HUES48 (cell line): ENCODE measurements at regions not wholly inside any gene's neighbourhood (a gene's known extent, or its start where the extent isn't known, plus 50 kb on each side); places are given as distances from the start of the nearest gene placed in this dataset.

Source experiments
- H3K27ac ChIP-seq: one replicate; pipeline ENCODE4 v1.7.0; 2013; ENCODE audit warnings: low read depth, low read length, inconsistent platforms
- H3K27me3 ChIP-seq: 2 replicates; pipeline ENCODE4 v1.6.1; 2013; ENCODE audit warnings: mild to moderate bottlenecking, low read length; ENCODE audit not compliant: control insufficient read depth, insufficient read depth
- H3K36me3 ChIP-seq: 2 replicates; pipeline ENCODE4 v1.6.1; 2013; ENCODE audit warnings: low read length; ENCODE audit not compliant: control insufficient read depth, insufficient read depth
- H3K4me1 ChIP-seq: 2 replicates; pipeline ENCODE4 v1.6.1; 2013; ENCODE audit warnings: mild to moderate bottlenecking, low read length; ENCODE audit not compliant: control insufficient read depth, insufficient read depth
- H3K4me3 ChIP-seq: 2 replicates; pipeline ENCODE4 v1.5.1; 2013; ENCODE audit warnings: mild to moderate bottlenecking, low read depth, low read length
- H3K9ac ChIP-seq: 2 replicates; pipeline ENCODE4 v1.6.1; 2013; ENCODE audit warnings: mild to moderate bottlenecking, low read depth, low read length, moderate library complexity
- H3K9me3 ChIP-seq: 2 replicates; pipeline ENCODE4 v1.6.1; 2013; ENCODE audit warnings: low read length; ENCODE audit not compliant: control insufficient read depth, insufficient read depth

DNA sequence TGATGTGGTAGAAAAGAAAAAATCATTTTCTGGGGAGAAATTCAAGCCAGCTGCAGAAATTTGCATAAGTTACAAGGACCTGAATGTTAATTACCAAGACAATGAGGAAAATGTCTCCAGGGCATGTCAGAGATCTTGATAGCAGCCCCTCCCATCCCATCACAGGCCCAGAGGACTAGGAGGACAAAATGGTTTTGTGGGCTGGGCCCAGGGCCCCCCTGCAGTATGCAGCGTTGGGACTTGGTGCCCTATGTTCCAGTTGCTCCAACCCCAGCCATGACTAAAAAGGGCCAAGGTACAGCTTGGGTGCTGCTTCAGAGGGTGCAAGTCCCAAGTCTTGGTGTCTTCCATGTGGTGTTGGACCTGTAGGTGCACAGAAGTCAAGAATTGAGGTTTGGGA, 76.6 kb upstream of the SOX1 start:
- Histone ChIP-seq H3K9ac (no peak overlapping the region), H3K27ac (no peak overlapping the region), H3K4me3 (no peak overlapping the region), H3K9me3 (peaks cover 38% of the 10 kb centered on the region), H3K27me3 (peaks cover 5% of the 10 kb centered on the region; the same call in 1 of the 2 replicates), H3K4me1 (no peaks in the 10 kb centered on the region), H3K36me3 (no peaks in the 10 kb centered on the region)

GRCh38 chr13:111992911-111993310, 74.0 kb upstream of the SOX1 start:
- Histone ChIP-seq H3K4me1 (no peaks in the 10 kb centered on the region), H3K9me3 (peaks cover 42% of the 10 kb centered on the region), H3K27me3 (peaks cover 22% of the 10 kb centered on the region), H3K4me3 (no peak overlapping the region), H3K9ac (no peak overlapping the region), H3K36me3 (no peaks in the 10 kb centered on the region), H3K27ac (no peak overlapping the region)

GRCh38 chr13:111993691-111994090, 73.3 kb upstream of the SOX1 start:
- Histone ChIP-seq H3K36me3 (no peaks in the 10 kb centered on the region), H3K4me1 (no peaks in the 10 kb centered on the region), H3K27me3 (peaks cover 30% of the 10 kb centered on the region), H3K4me3 (no peak overlapping the region), H3K27ac (no peak overlapping the region), H3K9me3 (peaks cover 42% of the 10 kb centered on the region), H3K9ac (no peak overlapping the region)

DNA sequence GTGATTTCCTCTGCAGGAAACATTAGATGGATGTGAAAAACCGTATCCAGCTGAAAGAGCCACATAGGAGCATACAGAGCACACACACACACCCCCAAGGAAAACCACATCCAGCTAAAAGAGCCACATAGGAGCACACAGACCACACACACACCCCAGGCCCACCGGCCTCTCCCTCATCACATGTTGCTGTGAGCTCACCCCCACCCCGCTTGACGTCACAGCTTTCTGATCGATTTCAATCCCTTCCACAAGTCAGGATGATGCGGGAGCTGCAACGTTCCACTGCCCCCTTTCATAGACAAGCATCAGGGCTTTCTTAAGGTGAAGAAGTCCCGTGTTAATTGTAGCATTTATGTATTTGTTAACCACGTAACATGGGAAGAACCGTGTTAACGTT, 72.4 kb upstream of the SOX1 start:
- no peak overlapping the region for H3K9ac ChIP-seq
- no peak overlapping the region for H3K27ac ChIP-seq
- no peak overlapping the region for H3K4me3 ChIP-seq
- H3K4me1 ChIP-seq: no peaks in the 10 kb centered on the region
- no peaks in the 10 kb centered on the region for H3K36me3 ChIP-seq
- peaks cover 40% of the 10 kb centered on the region for H3K9me3 ChIP-seq
- peaks cover 39% of the 10 kb centered on the region for H3K27me3 ChIP-seq

- Histone ChIP-seq H3K36me3 (no peaks in the 10 kb centered on the region), H3K4me3 (no peak overlapping the region), H3K27me3 (peaks cover 73% of the 10 kb centered on the region), H3K27ac (no peak overlapping the region), H3K4me1 (no peaks in the 10 kb centered on the region), H3K9ac (no peak overlapping the region), H3K9me3 (0 out of 2 replicates have a peak, but pooled peaks cover 8% of the 10 kb centered on the region)
Observed at GRCh38 chr13:111999352-111999751, 67.6 kb upstream of the SOX1 start.

DNA sequence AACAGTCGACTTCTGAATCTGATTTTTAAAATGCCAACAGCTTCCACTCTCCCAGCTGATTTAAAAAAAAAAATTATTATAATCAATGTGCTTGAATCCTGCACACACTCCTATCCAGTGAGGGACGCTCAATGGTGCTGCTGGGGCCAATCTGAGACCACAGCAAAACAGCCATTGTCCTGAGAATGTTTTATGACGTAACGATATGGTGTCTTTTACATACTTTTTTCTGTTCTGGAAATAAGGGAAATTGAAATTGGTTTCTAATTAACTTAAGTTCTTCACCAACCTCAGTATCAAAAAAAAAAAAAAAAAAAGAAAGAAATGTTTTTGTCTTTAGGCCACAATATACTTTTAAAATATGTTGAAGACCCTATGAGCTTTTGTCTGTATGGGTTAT, 66.1 kb upstream of the SOX1 start:
- Histone ChIP-seq H3K36me3 (no peaks in the 10 kb centered on the region), H3K9me3 (peaks cover 1% of the 10 kb centered on the region; the same call in 1 of the 2 replicates), H3K27ac (no peak overlapping the region), H3K27me3 (peaks cover 69% of the 10 kb centered on the region), H3K9ac (no peak overlapping the region), H3K4me3 (no peak overlapping the region), H3K4me1 (no peaks in the 10 kb centered on the region)

DNA sequence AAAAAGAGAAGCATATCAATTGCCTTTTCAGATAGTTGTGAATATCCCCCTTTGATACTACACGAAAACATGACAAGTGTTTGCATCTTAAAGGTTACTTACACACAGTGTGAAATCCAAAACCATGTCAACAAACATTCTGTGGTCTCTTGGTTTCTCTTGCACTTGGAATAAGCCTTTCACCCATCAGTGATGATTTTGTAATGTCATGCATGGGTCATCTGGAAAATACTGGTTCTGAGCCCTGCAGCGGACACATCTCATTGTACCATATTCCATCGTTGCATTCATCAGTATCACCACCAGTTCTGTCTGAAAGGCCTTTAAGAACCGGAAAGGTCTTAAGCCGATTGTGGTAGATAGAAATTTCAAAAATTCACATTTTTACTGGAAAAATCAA, 65.4 kb upstream of the SOX1 start:
- H3K27me3 ChIP-seq: peaks cover 64% of the 10 kb centered on the region
- H3K36me3 ChIP-seq: no peaks in the 10 kb centered on the region
- H3K9me3 ChIP-seq: peaks cover 6% of the 10 kb centered on the region; the same call in 1 of the 2 replicates
- no peak overlapping the region for H3K27ac ChIP-seq
- no peak overlapping the region for H3K9ac ChIP-seq
- H3K4me3 ChIP-seq: no peak overlapping the region
- H3K4me1 ChIP-seq: no peaks in the 10 kb centered on the region

GRCh38 chr13:112003396-112003795, 63.6 kb upstream of the SOX1 start:
- no peak overlapping the region for H3K4me3 ChIP-seq

GRCh38 chr13:112003941-112004340, 63.0 kb upstream of the SOX1 start:
- Histone ChIP-seq H3K36me3 (no peaks in the 10 kb centered on the region), H3K27me3 (peaks cover 48% of the 10 kb centered on the region), H3K4me1 (no peaks in the 10 kb centered on the region), H3K27ac (no peak overlapping the region), H3K9me3 (peaks cover 6% of the 10 kb centered on the region; the same call in 1 of the 2 replicates), H3K9ac (no peak overlapping the region), H3K4me3 (no peak overlapping the region)

More at GRCh38 chr13:112003396-112003795, 63.6 kb upstream of the SOX1 start:
- Histone ChIP-seq H3K27me3 (peaks cover 53% of the 10 kb centered on the region), H3K27ac (no peak overlapping the region), H3K4me1 (no peaks in the 10 kb centered on the region), H3K9me3 (peaks cover 6% of the 10 kb centered on the region; the same call in 1 of the 2 replicates), H3K36me3 (no peaks in the 10 kb centered on the region), H3K9ac (no peak overlapping the region)

DNA sequence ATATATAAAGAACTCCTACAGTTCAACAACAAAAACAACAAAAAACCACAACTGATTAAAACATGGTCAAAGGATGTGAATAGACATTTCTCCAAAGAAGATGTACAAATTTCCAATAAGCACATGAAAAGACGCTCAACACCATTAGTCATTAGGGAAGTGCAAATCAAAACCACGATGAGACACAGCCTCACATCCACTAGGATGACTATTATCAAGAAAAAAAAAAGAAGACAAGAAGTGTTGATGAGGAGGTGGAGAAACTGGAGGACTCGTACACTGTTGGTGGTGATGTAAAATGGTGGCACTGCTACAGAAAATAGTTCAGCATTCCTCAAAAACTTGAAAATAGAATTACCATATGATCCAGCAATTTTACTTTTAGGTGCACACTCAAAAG, 61.0 kb upstream of the SOX1 start:
- peaks cover 6% of the 10 kb centered on the region; the same call in 1 of the 2 replicates for H3K9me3 ChIP-seq
- H3K4me3 ChIP-seq: no peak overlapping the region
- no peak overlapping the region for H3K9ac ChIP-seq
- H3K27ac ChIP-seq: no peak overlapping the region
- no peaks in the 10 kb centered on the region for H3K4me1 ChIP-seq
- no peaks in the 10 kb centered on the region for H3K36me3 ChIP-seq
- H3K27me3 ChIP-seq: peaks cover 28% of the 10 kb centered on the region

DNA sequence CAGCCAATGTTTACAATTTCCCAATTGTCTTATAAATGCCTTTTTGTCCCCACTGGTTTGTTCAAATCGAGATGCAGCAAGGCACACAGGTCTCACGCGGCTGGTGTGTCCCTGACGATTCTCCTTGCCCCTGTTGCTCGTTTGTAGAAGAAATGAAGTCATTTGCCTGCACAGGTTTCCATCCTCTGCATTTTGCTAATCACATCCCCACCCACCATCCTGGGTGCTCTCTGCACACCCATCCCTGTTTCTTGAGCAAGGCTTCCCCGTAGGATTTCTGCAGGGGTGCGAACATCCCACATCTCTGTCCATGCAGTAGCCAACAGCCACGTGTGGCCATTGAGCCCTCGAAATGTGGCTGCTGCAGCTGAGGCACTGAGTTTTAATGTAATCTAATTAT, 59.8 kb upstream of the SOX1 start:
- peaks cover 16% of the 10 kb centered on the region for H3K27me3 ChIP-seq
- H3K36me3 ChIP-seq: no peaks in the 10 kb centered on the region
- no peaks in the 10 kb centered on the region for H3K4me1 ChIP-seq
- no peak overlapping the region for H3K9ac ChIP-seq
- H3K4me3 ChIP-seq: no peak overlapping the region
- H3K9me3 ChIP-seq: peaks cover 6% of the 10 kb centered on the region; the same call in 1 of the 2 replicates
- H3K27ac ChIP-seq: no peak overlapping the region

- Histone ChIP-seq H3K27me3 (peaks cover 7% of the 10 kb centered on the region; the same call in 1 of the 2 replicates), H3K27ac (no peak overlapping the region), H3K36me3 (no peaks in the 10 kb centered on the region), H3K4me3 (no peak overlapping the region), H3K9ac (no peak overlapping the region), H3K9me3 (peaks cover 6% of the 10 kb centered on the region; the same call in 1 of the 2 replicates), H3K4me1 (no peaks in the 10 kb centered on the region)
Observed at GRCh38 chr13:112010714-112011113, 56.2 kb upstream of the SOX1 start.
